Glomerular visceral epithelial cell (primary cell): ENCODE measurements at regions not wholly inside any gene's neighbourhood (a gene's known extent, or its start where the extent isn't known, plus 50 kb on each side); places are given as distances from the start of the nearest gene placed in this dataset.

Experiments
- DNase-seq: peaks from one replicate; pipeline ENCODE4 v3.0.0-alpha.2; 2016; ENCODE audit errors: extremely low spot score

GRCh38 chr21:38930853-38931252, 125.1 kb downstream of the ETS2 start:
- no peak for DNase-seq

GRCh38 chr21:38930066-38930465, 124.3 kb downstream of the ETS2 start:
- no peak for DNase-seq

GRCh38 chr21:38929652-38930051, 123.9 kb downstream of the ETS2 start:
- no peak for DNase-seq

- no peak for DNase-seq
These were observed 123.4 kb downstream of the ETS2 start for GRCh38 chr21:38929142-38929541.

GRCh38 chr21:38927776-38928175, 122.0 kb downstream of the ETS2 start:
- DNase-seq: no peak

GRCh38 chr21:38925923-38926322, 120.2 kb downstream of the ETS2 start:
- peak; percentile 83 for DNase-seq

GRCh38 chr21:38925478-38925877, 119.7 kb downstream of the ETS2 start:
- no peak for DNase-seq

- DNase-seq: no peak
These were observed 119.2 kb downstream of the ETS2 start for GRCh38 chr21:38924954-38925353.

- DNase-seq: no peak
These were observed 117.7 kb downstream of the ETS2 start for GRCh38 chr21:38923429-38923828.

GRCh38 chr21:38922474-38923235, 116.9 kb downstream of the ETS2 start:
- no peak for DNase-seq

GRCh38 chr21:38921511-38922251, 116.0 kb downstream of the ETS2 start:
- peak; percentile 89 for DNase-seq

- DNase-seq: peak; percentile 30
These were observed 115.1 kb downstream of the ETS2 start for GRCh38 chr21:38920631-38921398.

GRCh38 chr21:38918607-38919346, 113.0 kb downstream of the ETS2 start:
- DNase-seq: no peak

GRCh38 chr21:38917043-38917774, 111.5 kb downstream of the ETS2 start:
- no peak for DNase-seq

GRCh38 chr21:38916214-38916964, 110.7 kb downstream of the ETS2 start:
- no peak for DNase-seq

GRCh38 chr21:38915546-38915945, 109.8 kb downstream of the ETS2 start:
- no peak for DNase-seq

GRCh38 chr21:38914528-38915293, 109.0 kb downstream of the ETS2 start:
- DNase-seq: no peak

- no peak for DNase-seq
These were observed 108.3 kb downstream of the ETS2 start for GRCh38 chr21:38913893-38914527.
